ENCODE measurements at regions not wholly inside any gene's neighbourhood (a gene's known extent, or its start where the extent isn't known, plus 50 kb on each side); places are given as distances from the start of the nearest gene placed in this dataset.

GRCh38 chr11:91625495-91625894 lies 599.1 kb upstream of the FAT3 start:
- no peak overlapping the region for H3K4me3 ChIP-seq (ENCODE audit: low read depth, low read length, poor library complexity, severe bottlenecking)
- intact Hi-C loops (cut with micrococcal nuclease; ENCODE audit: unreplicated experiment) = no loop called here
- BruUV-seq (replicated peaks) = no TSS peak

GRCh38 chr11:91624021-91624420 lies 600.6 kb upstream of the FAT3 start:
- ChIA-PET CTCF (no interaction called here), POLR2A (ENCODE audit: low non-redundant PET) (no interaction called here)
- no peaks in the 10 kb centered on the region for H3K4me1 ChIP-seq (ENCODE audit: insufficient read depth, low read length, poor library complexity, severe bottlenecking)
- H3K9me3 ChIP-seq (ENCODE audit: low read depth, low read length, poor library complexity, severe bottlenecking) = no peaks in the 10 kb centered on the region
- no TSS peak for BruUV-seq (replicated peaks)
- H3K4me3 ChIP-seq (ENCODE audit: low read depth, low read length, poor library complexity, severe bottlenecking) = no peak overlapping the region
- intact Hi-C loops (cut with micrococcal nuclease; ENCODE audit: unreplicated experiment) = no loop called here
- DNase-seq (ENCODE audit: low spot score) = no peak
- H3K36me3 ChIP-seq (ENCODE audit: insufficient read depth, low read length, poor library complexity, severe bottlenecking) = no peaks in the 10 kb centered on the region
- no peak overlapping the region for H3K27ac ChIP-seq (ENCODE audit: low read depth, low read length, poor library complexity, severe bottlenecking)
- H3K27me3 ChIP-seq (replicated peaks; ENCODE audit: insufficient read depth, low read depth, low read length, poor library complexity) = no peaks in the 10 kb centered on the region
- TF ChIP-seq CTCF (conservative IDR thresholded peaks at IDR 0.05; ENCODE audit: low read depth, low read length) = no peak
- no peak for TF ChIP-seq EZH2 (IDR thresholded peaks at IDR 0.05; ENCODE audit: borderline replicate concordance, low read depth, low read length, poor library complexity, severe bottlenecking)

More at GRCh38 chr11:91625495-91625894, 599.1 kb upstream of the FAT3 start:
- Histone ChIP-seq H3K27me3 (replicated peaks; ENCODE audit: insufficient read depth, low read depth, low read length, poor library complexity) (no peaks in the 10 kb centered on the region), H3K36me3 (ENCODE audit: insufficient read depth, low read length, poor library complexity, severe bottlenecking) (no peaks in the 10 kb centered on the region), H3K4me1 (ENCODE audit: insufficient read depth, low read length, poor library complexity, severe bottlenecking) (no peaks in the 10 kb centered on the region), H3K27ac (ENCODE audit: low read depth, low read length, poor library complexity, severe bottlenecking) (no peak overlapping the region), H3K9me3 (ENCODE audit: low read depth, low read length, poor library complexity, severe bottlenecking) (no peaks in the 10 kb centered on the region)
- POLR2A ChIA-PET (ENCODE audit: low non-redundant PET) = no interaction called here
- DNase-seq (ENCODE audit: low spot score) = no peak
- TF ChIP-seq EZH2 (IDR thresholded peaks at IDR 0.05; ENCODE audit: borderline replicate concordance, low read depth, low read length, poor library complexity, severe bottlenecking) = no peak
- no peak for TF ChIP-seq CTCF (conservative IDR thresholded peaks at IDR 0.05; ENCODE audit: low read depth, low read length)
- CTCF ChIA-PET = no interaction called here

- Histone ChIP-seq H3K36me3 (ENCODE audit: insufficient read depth, low read length, poor library complexity, severe bottlenecking) (no peaks in the 10 kb centered on the region), H3K4me3 (ENCODE audit: low read depth, low read length, poor library complexity, severe bottlenecking) (no peak overlapping the region), H3K27me3 (replicated peaks; ENCODE audit: insufficient read depth, low read depth, low read length, poor library complexity) (no peaks in the 10 kb centered on the region), H3K9me3 (ENCODE audit: low read depth, low read length, poor library complexity, severe bottlenecking) (no peaks in the 10 kb centered on the region), H3K27ac (ENCODE audit: low read depth, low read length, poor library complexity, severe bottlenecking) (no peak overlapping the region), H3K4me1 (ENCODE audit: insufficient read depth, low read length, poor library complexity, severe bottlenecking) (no peaks in the 10 kb centered on the region)
- BruUV-seq (replicated peaks) = no TSS peak
- CTCF ChIA-PET = no interaction called here
- intact Hi-C loops (cut with micrococcal nuclease; ENCODE audit: unreplicated experiment) = no loop called here
- TF ChIP-seq EZH2 (IDR thresholded peaks at IDR 0.05; ENCODE audit: borderline replicate concordance, low read depth, low read length, poor library complexity, severe bottlenecking) (no peak), CTCF (conservative IDR thresholded peaks at IDR 0.05; ENCODE audit: low read depth, low read length) (no peak)
- DNase-seq (ENCODE audit: low spot score) = no peak
- POLR2A ChIA-PET (ENCODE audit: low non-redundant PET) = no interaction called here
Observed at GRCh38 chr11:91608677-91609076, 615.9 kb upstream of the FAT3 start.
